Amniotic epithelial cell (primary cell): ENCODE measurements at regions not wholly inside any gene's neighbourhood (a gene's known extent, or its start where the extent isn't known, plus 50 kb on each side); places are given as distances from the start of the nearest gene placed in this dataset.
A peak's percentile ranks its signal among the peaks of the same experiment; 100 is the strongest.

Experiments used
- DNase-seq: peaks from one replicate; pipeline ENCODE4 v3.0.0-alpha.2; 2010; ENCODE audit warnings: low read depth

GRCh38 chr15:62840526-62841268, 201.8 kb upstream of the TPM1 start:
- no peak for DNase-seq

GRCh38 chr15:62841269-62841628, 201.3 kb upstream of the TPM1 start:
- DNase-seq, result no peak

DNA sequence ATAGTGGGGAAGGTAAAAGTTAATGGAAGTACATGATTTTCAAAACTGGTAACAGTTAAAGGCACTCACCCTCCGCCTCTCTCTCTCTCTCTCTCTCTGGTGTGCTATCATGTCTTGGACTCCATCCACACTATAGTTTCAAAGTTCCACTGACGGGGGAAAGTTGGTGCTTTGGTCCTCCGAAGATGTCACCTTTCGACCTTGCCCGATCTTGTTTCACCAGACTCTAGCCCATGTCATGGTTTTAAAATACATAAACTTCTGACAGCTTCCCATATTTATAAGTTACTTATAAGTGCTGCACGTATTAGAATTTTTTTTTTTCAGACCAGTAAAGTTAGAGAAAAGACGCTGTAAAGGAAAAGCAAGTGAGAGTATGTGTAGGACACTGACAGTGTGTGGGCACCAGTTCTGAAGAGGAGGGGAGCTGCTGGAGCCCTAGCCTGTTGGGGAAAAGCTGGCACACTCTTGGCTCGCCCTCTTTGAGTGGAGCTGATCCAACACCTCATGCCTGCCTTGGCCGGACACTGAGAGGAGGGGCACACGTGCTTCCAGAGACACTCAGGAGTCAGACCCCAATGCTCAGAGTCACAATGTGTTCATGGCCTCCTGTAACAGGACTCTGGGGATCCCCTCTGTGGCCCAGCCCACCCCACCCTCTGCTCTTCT, 200.5 kb upstream of the TPM1 start:
- no peak for DNase-seq

GRCh38 chr15:62843311-62843710, 199.2 kb upstream of the TPM1 start:
- DNase-seq, result no peak

DNA sequence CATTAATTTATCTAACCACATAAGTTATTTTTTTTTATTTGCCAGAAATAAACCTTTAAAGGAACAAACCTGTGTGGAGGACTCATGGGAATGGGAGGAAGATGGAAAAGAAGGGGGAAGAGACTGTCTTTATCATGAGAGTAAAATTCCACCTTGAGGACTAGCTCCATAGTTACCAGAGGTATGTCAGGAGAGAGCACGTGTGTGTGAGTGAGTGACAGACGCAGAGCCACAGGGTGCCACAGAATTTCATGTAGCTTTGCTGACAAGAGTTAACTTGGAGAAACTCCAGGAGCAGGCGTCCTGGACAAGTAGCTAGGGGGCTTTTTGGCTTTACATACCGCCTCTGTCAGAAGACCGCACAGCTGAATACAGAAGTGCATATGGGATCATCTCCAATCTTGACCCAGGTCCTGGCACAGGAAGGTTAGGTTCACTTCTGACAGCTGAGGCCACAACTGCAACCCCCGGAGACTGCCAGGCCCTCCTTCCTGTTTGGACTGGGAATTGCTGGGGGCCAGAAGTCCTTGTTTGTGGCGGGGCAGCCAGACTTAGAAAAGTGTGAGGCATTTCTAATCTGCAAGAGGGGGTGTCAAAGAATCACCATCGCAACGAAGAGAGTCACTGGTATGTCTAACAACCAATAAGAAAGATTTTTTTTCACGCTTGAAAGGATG, 197.8 kb upstream of the TPM1 start:
- DNase-seq, result no peak

DNA sequence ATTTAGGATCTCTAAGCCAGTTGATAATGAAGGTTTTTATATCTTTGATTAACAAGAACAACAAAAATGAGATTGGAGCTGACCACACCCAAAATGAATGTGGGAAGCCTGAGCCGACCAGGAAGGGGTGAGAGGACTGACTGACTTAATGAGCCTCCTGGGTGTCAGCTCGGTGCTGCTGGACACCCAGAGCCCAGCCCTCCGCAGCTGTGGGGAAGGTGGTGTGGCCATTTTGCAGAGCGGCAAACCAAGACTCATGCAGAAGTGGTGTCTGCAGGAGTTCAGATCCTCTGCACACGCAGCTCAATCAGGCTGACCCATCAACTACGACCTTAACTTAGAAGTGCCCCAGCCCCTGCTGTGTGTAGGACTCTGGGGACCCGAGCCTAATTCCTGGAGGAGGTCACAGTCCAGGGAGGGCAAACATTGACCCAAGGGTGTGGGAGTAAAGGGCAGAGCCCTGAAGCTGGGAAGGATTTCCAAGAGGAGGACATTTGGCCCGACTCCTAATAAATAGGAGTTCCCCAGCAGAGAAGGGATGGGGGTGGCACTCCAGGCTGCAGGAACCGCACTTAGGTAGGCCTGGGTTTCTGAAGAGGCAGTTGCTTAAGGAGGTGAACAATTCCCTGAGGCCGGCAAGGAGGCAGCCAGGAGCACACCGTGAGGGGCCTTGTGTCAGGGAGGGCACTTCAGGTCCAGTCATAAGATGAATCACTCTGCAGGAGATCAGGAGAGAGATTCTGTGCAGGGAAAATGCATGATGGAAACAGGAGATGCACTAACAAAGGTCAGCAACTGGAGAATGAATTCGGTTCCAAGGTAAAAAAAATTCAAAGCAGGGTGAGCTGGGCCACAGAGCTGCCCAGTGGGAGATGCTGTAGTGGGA, 197.1 kb upstream of the TPM1 start:
- peak; percentile 70 for DNase-seq

GRCh38 chr15:62846131-62846804, 196.3 kb upstream of the TPM1 start:
- no peak for DNase-seq

DNA sequence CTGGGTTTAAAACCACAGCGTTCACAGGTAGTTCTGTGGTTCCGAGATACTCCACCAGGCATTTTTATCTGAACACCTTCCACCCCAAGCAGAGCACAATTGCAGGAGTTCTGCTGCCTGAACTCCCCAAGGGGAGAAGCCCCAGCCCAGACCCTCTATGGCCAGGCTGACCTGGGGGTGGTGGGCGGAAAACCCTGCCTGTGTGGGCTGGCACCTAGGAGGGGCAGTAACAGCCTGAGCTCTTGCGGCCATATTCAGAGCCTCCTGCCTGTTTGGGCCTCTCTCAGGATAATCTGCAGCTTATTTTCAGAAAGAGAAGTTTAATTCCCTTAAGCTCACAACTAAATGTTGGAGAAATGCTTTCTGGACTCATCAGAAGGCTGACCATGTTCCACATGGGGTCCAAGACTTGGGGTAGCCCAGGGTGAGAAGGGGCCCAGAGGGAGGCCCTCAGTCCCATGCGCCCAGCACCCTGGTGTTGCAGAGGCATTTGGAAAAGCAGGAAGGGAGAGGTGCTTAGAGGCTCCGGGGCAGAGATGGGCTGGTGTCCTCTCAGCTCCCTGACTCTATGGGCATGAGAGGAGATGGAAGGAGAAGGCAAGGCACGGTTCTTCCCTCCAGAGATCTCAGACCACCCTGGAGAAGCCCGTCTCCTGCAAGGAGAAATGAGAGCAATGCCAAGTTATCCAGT, 195.6 kb upstream of the TPM1 start:
- DNase-seq, result no peak

GRCh38 chr15:62847900-62848489, 194.6 kb upstream of the TPM1 start:
- peak; percentile 56 for DNase-seq

- DNase-seq, result peak; percentile 28
Measured at GRCh38 chr15:62848632-62849050, 193.9 kb upstream of the TPM1 start.

GRCh38 chr15:62849316-62850106, 193.0 kb upstream of the TPM1 start:
- DNase-seq, result peak; percentile 62

DNA sequence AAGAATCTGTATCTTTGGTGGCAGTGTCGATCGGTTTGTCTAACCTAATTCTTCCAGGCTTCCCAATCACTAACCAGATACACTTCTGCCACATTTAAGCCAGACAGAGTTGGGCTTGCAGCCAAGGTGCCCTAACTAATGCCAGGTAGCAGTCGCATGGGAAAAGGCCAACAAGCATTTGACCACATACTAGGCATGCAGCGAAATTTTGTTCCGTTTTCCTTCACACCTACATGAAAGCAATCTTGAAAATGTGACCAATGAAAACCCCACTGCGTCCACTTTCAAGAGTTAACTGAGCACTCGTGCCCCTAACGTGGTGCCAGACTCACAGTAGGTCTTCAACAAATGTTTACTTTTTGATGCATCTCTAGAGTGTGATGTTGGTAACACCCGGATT, 192.2 kb upstream of the TPM1 start:
- no peak for DNase-seq

- peak; percentile 83 for DNase-seq
Measured at GRCh38 chr15:62850791-62851291, 191.7 kb upstream of the TPM1 start.

DNA sequence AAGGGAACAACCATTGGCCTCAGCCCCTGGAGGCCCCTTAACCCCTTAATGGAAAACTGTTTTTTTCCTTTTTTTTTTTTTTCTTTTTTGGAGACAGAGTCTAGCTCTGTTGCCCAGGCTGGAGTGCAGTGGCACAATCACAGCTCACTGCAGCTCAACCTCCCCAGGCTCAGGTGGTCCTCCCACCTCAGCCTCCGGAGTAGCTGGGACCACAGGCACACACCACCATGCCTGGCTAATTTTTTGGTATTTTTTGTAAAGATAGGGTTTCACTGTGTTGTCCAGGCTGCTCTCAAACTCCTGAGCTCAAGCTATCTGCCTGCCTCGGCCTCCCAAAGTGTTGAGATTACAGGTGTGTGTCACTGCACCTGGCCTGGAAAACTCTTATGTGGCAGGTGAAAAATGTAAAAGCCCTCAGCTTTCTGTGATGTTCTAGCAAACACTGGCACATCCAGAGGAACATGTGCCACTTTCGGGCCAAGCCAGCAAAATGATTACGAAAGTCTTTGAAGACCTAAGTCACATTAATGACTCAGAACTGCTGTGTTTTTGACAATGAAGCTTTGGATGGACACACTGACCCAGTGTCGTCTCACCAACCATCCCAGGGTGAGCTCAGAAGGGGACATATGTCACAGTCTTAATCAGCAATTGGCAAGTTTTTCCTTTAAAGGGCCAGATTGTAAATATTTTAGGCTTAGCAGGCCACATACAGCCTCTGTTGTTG, 189.3 kb upstream of the TPM1 start:
- no peak for DNase-seq

DNA sequence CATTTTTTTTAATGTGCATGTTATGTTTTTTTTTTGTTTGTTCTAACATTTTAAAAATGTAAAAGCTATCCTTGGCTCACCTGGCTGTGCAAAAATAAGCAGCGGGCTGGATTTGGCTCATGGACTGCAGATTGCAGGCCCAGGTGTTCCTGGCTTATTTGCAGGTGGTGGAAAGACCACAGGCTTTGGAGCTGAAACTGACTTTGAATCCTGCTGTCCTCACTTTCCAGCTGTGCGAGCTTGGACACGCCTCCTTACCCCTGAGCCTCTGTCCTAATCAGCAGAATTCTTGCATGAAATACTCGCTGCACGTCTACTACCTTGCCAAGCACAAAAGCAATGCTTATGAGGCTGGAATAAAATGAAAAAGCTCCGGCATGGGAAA, 188.7 kb upstream of the TPM1 start:
- DNase-seq, result no peak

DNA sequence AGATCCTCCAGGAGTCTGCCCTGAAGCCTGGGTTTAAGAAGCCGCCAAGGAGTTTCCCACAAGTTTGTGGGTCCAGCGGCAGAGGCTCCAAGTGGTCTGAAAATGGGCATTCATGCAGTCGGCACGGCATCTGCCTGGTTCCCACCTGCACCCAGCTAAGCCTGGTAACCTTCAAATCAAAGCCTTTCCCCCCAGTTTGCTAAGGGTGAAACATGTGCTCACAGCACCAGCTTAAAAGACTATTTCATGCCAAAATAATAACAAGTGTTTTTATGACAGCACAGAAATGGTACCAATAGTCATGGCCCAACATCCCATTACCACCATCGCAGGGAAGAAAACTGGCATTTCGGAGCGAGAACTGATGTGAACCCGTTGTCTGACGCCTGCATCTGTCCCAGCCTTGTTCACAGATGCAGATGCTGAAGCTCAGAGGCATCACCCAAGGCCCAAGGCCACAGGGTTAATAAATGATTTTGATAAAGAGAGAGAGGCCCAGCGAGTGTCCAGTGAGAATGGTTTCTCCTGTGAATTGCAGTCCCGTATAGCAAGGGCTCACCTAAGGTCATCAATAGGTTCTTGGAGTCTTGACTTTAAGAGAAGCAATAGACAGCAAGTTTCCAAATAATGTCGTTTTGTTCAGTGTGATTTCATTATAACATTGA, 188.0 kb upstream of the TPM1 start:
- DNase-seq, result no peak

DNA sequence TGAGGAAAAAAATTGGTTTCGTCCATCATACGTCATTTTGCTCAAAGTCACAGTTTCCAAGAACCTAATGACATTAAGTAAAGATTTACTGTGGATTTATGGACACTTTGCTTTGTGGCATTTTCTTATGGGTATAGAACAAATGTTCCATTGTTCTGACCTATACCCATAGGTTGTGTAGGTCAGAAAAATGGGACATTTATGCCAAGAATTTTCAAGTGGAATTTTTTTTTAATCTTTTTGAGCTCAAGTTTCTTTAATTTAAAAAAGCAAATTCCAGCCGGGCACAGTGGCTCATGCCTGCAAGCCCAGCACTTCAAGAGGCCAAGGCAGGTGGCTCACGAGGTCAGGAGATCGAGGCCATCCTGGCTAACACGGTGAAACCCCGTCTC, 187.5 kb upstream of the TPM1 start:
- no peak for DNase-seq

- DNase-seq, result no peak
Measured at GRCh38 chr15:62856466-62857246, 185.9 kb upstream of the TPM1 start.
